Fibroblast of upper back skin (primary cell): ENCODE measurements at regions not wholly inside any gene's neighbourhood (a gene's known extent, or its start where the extent isn't known, plus 50 kb on each side); places are given as distances from the start of the nearest gene placed in this dataset.

Source experiments
- DNase-seq: peaks from one replicate; pipeline ENCODE4 v3.0.0-alpha.2; 2013

- no peak for DNase-seq
These were observed 436.4 kb downstream of the C3orf38 start for GRCh38 chr3:88586121-88586640.

DNA sequence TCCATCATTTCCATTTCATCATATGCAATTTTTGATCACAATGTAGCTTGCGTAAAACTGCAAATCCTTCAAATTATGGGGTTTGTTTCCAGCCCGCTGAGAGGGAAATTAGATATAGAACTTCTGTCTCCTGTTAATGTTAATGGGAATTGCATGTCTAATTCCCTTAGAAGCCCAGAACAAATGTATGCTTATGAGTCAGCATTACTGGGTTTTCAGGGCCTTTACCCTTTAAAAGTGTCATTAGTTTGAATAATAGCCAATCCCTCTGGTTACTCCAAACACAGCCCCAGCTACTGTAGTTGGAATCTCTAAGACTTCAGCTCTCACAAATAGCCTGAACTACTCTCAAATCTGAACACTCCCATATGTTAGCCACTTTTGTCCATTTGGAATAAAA lies 439.4 kb downstream of the C3orf38 start:
- peak; percentile 61 for DNase-seq

DNA sequence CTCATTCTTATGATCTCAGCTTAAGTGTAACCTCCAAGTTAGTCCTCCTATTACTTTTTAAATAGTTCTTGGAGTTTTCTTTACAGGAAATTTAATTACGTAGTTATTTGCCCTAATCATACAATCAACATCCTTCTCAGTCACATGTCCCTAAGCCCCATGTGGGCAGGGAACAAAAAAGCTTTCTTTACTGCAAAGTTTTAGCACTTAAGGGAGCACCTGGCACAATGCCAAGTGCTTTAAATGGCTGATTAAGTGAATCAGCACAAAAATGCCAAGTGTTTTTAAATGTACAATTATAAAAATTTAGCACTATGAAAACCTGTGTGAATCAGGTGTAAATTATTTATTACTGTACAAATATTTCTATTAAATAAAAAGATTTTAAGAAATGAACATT lies 445.3 kb downstream of the C3orf38 start:
- no peak for DNase-seq

DNA sequence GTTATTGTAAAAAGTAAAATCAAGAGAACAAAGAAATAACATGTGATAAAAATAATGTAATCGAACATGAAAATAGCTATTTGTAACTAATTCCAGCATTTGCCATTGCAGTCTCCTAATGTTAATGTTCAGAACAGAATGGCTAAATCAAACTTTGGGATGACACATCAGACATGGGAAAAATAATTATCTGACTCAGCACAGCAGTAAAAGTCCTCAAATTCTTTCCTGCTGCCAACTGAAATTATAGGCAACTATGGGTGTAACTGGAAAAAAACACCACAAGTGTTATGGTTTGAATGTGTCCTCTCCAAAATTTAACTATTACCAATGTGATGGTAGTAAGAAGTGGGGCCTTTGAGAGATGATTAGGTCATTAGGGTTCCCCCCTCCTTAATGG lies 446.7 kb downstream of the C3orf38 start:
- DNase-seq = peak; percentile 43

- DNase-seq = no peak
These were observed 461.1 kb downstream of the C3orf38 start for GRCh38 chr3:88610820-88611219.

DNA sequence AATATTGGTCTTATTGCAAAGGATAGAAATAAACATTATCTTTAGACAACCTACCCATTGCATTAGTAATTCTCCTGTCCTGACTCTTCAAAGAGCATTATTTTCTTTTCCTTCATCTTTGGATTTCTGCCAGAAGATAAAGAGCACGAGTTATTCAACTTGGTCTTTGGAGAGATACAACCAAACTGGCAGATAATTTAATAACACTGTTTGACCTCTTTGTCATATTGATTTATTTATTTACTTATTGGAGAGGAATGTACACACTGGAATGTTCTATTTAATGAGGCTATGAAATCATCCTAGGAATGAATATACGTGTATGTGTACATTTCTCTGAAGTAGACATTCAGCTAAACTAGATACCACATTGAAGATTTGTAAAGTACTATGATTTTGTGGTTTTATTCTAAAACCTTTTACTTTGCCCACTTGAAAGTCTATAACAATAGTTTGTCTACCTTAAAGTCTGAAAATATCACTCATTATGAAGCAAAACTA lies 462.1 kb downstream of the C3orf38 start:
- peak; percentile 43 for DNase-seq

GRCh38 chr3:88616413-88616812 lies 466.7 kb downstream of the C3orf38 start:
- no peak for DNase-seq

- no peak for DNase-seq
These were observed 467.5 kb downstream of the C3orf38 start for GRCh38 chr3:88617283-88617682.

- DNase-seq = no peak
These were observed 468.4 kb downstream of the C3orf38 start for GRCh38 chr3:88618021-88618645.

GRCh38 chr3:88621586-88621985 lies 471.8 kb downstream of the C3orf38 start:
- DNase-seq = no peak

DNA sequence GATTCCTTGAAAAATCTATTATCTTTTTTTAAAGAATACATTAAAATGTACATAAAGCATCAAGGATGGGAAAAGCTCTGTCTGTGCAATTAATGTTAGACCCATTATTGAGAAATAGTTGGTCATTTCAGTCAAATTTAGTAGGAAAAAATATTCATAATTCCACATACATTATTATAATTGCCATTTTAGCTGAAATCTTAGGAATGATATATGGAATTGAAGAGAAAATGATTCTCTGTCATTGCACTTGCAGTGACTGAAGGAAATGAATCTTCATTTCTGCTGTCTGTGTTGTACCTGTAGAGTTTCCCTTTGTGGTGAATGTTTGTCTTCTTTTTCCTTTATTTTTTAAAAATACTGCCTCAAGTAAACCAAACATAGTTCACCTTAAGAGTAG lies 473.9 kb downstream of the C3orf38 start:
- DNase-seq = no peak

DNA sequence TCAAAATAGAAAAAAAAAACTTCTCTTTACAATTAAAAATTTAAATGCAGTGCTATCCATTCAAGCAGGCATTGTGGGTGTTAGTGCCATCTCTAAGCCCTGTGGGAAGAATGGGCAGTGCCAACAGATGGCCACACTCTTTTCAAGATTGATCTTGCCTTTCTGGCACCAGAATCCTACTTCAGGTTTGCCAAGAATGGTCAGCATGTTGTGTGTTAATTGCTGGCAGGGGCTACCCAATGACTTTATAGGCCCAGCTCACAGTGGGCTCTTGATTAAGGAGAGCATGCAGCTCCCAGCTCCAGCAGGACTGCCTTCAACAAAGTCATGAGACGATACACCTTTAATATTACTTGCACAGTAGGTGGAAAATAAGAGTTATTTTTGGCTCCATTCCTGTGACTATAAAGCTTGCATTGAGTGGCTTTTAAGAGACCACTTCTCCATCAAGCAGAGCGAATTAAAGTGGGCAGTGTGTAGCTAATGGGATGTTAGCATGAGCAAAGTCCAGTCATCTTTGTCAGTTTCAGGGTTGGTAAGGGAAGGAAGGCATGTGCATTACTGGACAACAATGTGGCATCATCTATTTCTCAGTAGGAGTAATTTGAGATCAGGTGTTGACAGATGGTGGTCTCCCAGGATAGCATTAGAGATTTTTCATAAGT lies 476.8 kb downstream of the C3orf38 start:
- no peak for DNase-seq

DNA sequence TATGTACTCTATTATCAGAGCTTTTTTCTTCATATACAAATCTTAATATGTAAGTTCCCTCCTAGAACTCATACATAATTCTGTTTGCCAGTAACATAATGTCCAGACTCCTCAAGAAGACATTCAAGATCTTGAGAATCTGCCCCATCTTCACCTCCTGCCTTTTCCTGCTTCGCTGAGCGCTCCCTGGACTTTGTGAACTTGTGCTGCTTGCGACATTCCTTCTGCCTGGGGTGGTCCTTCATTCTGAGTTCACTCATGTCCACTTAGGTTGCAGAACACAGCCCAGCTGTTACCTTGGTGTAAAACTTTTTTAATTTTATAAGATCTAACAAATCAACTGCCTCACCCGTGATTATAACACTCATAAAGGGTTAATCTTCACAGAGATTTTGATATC lies 478.5 kb upstream of the EPHA3 start:
- DNase-seq = no peak

DNA sequence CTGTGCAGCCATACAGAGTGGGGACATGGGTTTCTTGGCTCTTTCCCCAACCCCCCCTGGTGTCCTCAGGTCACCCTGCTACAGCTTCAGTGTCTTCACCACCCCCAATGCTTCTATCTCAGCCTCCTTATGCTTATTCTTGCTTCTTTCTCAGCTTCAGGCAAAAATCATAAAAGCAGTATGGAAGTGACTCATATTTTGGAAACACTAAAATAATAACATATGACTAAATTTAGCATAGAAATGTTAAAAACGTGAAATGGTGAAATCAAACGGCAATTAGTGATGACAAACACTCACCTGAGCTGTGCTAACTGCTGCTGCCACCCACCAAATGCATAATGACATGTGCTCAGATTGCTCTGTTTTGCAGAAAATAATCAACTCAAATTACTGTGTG lies 475.2 kb upstream of the EPHA3 start:
- no peak for DNase-seq

DNA sequence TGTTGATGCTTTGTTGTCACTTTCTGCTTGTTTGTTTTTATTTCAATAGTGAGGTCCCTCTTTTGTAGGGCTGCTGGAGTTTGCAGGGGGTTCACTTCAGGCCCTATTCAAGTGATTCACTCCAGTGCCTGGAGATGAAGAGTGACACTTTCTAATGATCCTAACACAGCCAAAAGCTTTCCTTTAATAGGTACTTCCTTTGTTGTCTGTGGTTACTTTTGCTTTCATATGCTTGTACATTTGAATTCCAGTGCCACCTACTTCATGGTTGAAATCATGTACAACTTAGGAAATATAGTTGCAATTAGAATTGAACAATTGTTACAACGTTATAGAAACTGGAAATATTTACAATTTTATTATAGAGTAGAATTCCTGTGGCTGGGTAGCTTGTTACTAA lies 466.8 kb upstream of the EPHA3 start:
- DNase-seq = no peak

DNA sequence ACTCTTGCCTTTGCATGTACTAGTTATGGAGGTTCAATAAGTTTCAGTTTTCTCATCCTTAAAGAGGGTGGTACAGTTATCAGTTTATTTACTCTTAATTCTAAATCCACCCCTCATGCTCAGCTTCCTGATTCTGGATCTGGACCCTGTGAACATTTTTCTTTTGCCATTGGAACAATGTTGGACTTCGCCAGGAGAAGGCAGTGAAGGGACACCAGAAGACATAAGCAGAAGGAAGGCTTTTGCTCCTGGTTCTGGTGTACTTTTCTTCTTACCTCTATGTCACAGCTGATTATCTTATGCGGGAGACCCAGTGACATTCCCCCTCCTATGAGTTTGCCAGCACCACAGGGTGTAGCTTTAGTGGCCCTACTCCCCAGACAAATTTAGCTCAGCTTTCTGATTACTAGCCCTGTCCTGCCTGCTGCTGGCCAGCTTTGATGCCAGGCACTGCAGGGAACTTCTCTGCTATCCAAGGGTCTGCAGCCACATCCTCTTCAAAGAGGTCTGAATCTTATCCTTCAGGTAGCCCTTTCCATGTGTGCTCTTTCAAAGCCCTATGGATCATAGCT lies 466.3 kb upstream of the EPHA3 start:
- DNase-seq = no peak

DNA sequence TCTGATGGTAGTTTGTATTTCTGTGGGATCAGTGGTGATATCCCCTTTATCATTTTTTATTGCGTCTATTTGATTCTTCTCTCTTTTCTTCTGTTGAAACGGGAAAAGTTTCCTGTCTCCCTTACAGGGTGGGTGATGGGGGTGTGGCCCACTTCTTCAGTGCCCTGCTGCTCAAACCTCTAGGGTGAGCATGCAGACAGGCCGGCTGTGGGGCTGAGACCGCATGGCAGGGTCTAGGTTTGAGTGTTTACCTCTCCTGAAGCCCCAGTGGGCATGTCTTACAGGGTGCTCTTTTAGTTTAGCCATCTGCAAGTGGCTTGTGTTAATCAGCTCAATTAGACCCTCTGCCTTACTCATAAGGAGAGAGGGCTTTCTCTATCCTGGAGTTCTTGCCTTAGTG lies 450.0 kb upstream of the EPHA3 start:
- DNase-seq = no peak

DNA sequence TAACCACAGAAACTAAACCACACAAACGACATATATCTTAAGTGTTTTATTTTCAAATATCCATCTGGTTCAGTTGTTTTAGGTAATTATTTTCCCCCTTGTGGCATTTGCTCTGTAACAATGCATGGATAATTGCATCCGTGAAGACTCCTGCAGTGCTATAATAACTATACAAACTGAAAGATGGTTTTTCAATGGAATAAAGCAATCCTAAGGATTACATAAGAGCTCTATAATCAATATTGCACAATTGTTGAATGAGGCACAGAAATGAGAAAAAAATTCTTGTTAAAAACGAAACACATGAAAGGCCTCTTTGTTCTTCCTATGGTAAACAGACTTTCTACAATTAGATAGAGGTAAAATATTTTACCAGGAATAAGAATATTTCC lies 446.0 kb upstream of the EPHA3 start:
- no peak for DNase-seq

GRCh38 chr3:88668180-88668579 lies 439.2 kb upstream of the EPHA3 start:
- DNase-seq = no peak

GRCh38 chr3:88671573-88671972 lies 435.8 kb upstream of the EPHA3 start:
- DNase-seq = no peak

GRCh38 chr3:88677298-88677697 lies 430.1 kb upstream of the EPHA3 start:
- no peak for DNase-seq

GRCh38 chr3:88678747-88679146 lies 428.7 kb upstream of the EPHA3 start:
- DNase-seq = no peak

GRCh38 chr3:88690287-88690686 lies 417.1 kb upstream of the EPHA3 start:
- no peak for DNase-seq

DNA sequence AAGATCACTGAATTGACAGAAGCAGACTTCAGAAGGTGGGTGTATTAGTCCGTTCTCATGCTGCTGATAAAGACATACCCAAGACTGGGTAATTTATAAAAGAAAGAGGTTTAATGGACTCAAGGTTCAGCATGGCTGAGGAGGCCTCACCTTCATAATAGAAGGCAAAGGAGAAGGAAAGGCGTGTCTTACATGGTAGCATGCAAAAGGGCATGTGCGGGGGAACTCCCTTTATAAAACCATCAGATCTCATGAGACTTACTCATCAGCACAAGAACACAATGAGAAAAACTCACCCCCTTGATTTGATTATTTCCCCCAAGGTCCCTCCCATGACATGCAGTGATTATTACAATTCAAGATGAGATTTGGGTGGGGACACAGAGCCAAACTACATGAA lies 416.3 kb upstream of the EPHA3 start:
- DNase-seq = no peak
